ENCODE measurements at regions not wholly inside any gene's neighbourhood (a gene's known extent, or its start where the extent isn't known, plus 50 kb on each side); places are given as distances from the start of the nearest gene placed in this dataset.

DNA sequence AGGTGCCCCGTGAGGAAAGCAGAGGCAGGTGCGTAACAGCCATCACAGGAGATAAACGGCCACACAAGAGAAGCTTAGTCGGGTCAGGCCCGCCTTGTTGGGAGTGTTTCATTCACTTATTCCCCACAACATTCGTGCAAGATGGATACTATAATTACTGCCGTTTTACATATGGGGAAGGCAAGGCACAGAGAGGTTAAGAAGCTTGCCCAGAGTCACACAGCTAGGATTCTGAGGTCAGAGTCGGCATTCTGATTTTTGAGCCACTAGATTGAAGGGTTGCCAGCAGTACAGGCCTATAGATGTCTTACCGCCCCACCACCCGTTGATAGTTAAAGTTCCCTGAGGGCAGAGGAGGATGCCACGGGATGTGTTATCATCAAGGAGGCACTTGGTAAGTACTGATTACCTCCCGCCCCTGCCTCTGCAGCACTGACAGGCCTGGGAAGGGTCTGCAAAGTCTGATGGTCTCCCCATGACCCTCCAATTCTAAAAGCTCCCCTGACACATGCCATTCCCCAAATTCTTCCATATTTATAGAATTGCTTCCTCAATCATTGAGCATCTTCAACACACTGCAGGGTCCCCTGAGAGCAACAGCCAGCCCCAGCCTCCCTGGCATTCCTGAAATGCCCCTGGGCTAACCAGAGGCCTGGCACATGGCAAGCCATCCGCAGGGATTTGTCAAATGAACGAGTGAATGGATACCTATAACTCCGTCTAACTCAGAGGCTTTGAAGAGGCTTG is 74.7 kb upstream of the CLDN14 start:
- no peak for DNase-seq (ENCODE audit: low read depth)

DNA sequence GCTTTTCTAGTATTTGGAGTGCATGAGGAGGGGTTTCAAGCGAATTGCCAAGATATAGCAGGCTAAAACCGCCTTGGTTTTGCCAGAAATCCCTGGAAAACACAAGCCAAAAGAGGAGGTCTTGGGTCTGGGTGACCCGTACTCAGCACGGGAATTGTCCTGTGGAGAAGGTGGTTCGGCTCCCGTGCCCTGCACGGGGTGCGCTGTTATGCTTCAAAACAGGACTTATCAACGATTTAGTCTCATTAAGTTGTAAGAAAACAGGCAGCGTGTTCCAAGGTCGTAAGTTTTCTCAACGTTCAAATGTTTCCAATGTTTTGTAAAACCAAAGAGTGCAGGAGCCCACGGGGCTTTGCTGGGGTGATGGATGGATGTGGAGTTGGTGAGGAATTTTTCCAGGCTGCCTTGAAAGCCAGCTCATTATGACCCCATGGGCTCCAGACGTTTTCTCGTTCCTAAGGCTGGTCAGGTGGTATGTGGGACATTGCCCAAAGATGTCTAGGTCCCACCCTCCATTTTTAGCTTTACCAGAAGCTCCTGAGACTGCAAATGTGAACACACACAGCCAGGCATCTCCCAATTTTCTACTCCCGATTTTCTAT is 75.4 kb upstream of the CLDN14 start:
- DNase-seq (ENCODE audit: low read depth) = no peak

DNA sequence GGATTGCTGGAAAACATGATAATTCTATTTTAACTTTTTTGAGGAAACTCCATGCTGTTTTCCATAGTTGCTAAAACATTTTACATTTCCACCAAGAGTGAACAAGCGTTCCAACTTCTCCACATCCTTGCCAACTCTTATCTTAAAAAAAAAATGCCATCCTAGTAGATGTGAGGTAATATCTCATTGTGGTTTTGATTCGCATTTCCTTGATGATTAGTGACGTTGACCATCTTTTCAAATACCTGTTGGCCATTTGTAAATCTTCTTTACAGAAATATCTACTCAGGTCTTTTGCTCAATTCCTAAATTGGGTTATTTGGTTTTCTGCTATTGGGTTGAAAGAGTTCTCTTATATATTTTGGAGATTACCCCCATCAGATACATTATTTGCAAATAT is 77.4 kb upstream of the CLDN14 start:
- DNase-seq (ENCODE audit: low read depth) = no peak

DNA sequence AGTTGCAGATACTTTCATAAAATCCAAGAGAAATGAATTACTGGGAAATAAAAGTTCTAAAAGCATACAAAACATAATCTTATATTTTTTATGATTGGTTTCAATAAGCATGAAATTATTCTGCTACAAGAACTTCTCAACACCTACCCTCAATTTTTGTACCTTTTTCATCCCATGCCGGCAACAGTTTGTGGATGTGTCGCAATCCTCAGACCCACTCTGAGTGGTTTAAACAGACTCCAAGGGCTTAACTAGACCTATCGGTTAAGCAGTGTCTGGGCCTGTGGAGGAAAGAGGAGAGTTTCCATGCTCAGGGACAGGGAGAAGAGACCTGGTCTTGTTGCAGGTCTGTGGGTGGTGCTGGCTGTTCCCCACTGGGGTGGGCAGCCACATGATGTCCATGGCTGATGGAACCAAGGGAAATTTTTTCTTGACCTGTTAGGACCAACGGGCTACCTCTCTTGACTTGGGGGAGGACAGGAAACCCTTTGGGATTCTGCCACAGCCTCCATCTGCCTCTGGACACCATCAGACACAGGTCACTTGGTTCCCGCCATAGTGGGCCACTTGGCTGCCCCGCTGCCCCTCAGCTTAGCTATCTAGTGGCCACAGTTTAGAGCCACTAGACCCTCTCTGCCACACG is 81.1 kb upstream of the CLDN14 start:
- no peak for DNase-seq (ENCODE audit: low read depth)

DNA sequence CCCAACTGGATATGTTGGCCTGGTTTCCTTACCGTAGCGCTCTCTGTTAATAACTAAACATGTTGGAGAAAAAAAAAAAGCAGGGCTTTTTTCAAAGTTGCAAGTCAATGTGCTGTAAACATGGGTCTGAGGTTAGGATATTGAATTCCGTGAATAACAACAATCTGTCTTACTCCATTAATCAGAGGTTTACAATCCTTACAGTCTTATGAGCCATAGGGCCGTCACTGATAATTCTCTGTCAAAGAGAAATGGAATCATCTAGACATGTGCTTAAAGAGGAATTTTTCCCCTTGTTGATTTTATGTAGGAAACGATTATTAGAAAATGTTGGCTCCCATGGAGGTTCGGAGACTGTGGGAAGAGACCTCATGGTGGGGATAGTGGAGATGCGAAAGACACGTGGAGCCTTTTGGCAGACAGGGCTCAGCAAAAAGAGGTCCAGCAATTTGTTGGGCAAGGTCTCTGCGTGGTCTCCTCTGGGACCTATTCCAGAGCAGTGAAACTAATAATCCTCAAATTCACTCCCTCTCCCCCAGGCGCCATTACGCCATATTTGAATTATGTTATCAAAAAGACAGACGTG is 83.5 kb upstream of the CLDN14 start:
- no peak for DNase-seq (ENCODE audit: low read depth)

DNA sequence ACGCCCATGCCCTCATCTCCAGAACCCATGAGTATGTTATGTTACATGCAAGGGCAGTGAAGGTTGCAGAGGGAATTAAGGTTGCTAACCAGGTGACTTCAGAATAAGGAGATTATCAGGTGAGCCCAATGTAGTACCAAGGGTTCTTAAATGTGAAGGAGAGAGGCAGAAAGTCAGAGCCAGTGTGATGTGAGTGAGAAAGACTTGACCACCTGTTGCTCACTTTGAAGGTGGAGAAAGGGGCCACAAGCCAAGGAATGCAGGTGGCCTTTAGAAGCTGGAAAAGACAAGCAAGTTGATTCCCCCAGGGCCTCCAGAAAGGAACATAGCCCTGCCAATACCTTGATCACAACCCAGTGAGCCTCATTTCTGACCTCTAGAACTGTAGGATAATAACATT is 84.7 kb upstream of the CLDN14 start:
- no peak for DNase-seq (ENCODE audit: low read depth)

DNA sequence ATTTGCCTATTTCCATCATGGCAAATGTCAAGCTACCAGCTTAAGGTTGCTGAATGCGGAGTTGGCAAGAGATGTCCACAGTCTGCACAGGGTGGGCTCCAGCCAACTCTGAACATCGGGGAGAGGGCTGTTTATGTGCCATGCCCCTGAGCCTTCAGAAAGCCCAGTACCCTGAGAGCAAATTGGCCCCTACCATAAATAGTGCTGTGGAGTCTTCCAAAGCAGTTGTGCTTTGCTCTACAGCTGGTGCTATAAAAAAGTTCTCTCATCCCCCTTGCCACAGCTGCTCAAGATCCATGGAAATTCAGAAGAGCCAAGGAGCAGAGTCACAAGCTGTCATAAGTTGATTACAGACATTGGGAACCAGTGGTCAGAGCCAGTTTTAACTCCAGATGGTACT is 85.6 kb upstream of the CLDN14 start:
- no peak for DNase-seq (ENCODE audit: low read depth)

DNA sequence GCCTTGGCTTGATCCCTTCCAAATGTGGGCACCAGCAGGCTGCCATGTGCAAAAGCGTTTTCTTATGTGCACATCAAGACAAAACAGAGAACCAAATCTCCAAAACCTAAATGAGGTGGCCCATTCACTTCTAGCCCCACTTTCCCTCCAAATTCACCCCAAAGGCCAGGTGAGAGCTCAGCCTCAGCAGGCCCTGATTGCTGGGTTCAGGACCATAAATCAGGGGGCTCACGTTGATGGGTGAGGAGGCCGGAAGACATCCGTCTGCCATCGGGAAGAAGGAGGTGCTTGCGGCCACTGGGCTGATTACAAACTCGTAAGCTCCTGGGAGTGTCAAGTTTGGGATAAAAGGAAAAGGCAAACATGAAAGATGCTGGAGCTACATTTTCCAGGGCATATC is 86.7 kb upstream of the CLDN14 start:
- no peak for DNase-seq (ENCODE audit: low read depth)

DNA sequence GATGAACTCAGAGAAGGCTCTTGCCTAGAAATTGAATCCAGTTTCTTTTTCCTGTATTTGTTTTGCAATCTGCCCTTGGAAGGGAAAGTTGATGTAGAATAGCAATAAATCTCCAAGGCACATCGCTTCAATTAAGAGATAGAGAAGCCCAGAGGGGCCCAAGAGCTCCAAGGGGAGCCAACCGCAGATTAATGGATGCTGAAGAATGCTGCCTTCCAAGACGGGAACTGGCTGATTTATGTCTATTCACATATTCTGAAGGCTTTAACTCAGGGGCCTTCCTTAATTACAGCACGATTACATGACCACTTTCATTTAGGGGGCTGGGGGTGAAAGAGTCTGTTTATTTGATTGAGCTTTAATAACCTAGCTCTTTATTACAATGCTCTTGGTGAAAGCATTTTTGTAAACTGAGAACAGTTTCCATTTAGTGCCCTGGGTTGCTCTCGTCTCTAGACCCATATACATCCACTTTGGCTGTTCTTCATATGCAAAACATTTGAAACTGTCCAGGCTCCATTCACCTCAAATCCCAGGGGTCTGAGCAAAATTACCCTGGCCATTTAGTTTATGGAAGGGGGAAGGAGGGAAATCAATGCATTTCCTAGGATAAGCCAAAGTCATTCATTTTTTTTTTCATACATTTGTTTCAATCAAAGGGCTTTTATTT is 87.4 kb upstream of the CLDN14 start:
- no peak for DNase-seq (ENCODE audit: low read depth)

DNA sequence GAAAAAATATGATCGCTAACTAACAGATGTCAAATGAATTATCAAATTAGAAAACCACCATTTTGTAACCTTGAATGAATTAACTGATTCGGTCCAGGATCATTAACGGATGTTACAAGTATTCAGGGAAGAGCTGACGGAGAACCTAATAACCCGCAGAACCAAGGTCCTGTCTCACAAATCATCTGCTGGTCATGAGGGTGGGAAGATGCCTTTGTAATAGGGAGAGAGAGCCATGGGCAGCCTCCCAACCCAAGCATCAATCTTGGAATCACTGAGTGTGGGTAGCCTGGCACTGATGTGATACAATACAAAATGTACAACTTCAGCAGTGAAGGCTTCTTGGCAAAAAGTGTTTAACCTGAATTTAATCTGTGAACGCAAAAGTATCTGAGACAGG is 89.6 kb upstream of the CLDN14 start:
- DNase-seq (ENCODE audit: low read depth) = no peak

DNA sequence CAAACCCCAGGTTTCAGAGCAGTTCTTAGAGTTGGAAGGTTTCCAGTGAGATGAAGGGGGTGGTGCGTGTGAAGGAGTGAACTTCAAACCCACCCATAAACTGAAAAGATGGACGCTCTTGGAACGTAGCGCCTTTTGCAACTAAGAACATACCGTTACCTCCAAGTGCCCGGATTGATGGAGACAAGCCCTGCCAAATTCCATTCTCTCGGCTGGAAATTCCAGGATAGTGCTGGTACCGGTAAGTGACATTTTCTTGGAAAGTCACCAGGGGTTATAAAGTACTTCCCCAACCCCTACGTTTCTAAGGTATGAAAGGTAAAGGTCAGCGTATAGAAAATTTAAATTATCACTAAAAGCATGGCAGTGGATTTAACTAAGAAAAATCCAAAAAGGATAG is 91.6 kb upstream of the CLDN14 start:
- DNase-seq (ENCODE audit: low read depth) = no peak

DNA sequence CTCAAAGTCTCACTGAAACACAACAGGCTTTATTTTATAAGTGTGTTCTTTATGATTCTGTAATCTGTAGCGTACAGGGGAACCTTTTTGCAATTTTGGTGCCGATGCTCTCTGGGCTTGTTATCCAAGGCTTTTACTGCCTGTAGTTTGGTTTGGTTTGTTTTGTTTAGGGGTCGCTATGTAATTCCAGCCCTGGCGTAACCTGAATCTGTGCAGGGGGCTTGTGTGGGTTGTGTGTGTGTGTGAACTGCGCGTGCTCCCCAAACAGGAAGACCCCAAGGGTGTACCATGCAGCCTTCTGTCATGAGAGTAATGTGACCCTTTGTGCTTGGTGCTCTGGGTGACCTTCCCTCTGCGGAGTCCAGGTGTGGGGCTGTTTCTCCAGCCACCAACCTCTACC is 92.1 kb upstream of the CLDN14 start:
- DNase-seq (ENCODE audit: low read depth) = no peak

DNA sequence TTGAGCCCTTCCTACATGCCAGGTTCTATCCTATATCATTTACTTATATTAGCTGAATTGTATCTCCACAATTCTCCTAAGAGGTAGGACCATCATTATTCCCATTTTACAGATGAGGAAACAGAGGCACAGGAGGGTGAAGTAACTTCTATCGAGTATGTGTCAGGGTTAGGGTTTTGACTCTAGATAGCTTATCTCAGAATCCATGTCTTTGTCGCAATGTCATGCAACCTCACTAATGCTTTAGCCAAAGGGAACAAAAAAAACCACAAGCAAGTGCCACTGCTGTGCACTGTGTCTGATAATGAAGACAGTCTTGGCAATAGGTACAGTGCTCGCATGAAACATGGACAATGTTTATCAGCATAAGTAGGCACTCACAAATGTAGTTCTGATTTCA is 95.4 kb upstream of the CLDN14 start:
- no peak for DNase-seq (ENCODE audit: low read depth)

DNA sequence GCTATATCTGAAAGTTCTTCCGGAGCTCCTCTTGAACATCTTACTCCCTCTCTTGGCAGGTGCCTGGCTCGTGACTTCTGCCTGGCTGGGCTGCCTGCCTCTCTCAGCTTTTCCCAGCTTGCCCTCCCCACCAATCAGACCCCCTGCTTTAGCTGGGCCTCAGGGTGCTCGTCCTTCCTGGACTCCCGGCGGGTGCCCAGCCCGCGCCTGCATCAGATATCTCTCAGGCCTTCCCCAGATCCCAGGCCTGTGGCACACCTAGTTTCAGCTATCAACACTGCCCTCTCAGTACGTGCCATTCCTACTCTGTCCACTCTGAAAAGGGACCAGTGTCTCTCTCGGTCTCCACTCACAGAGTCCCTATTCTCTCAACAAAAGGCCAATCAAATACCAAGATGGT is 96.5 kb upstream of the CLDN14 start:
- no peak for DNase-seq (ENCODE audit: low read depth)

DNA sequence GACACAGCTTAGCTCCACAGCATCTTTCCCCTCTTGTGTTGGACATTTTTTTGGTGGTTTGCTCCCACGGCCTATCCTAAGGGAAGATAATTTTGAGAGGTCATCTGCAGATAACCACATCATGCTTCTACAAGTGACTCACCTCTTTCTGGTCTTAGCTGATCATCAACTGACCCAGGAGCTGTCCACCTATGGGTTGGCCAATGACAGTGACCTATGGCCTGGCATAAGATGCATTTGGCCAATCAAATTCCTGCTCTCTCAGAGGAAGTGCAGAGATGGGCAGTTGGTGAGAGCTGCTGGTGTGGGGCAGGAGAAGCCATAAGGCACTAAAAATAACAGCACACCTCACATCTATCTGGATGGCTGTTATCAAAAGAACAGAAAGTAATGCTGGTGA is 100.0 kb upstream of the CLDN14 start:
- DNase-seq (ENCODE audit: low read depth) = no peak

DNA sequence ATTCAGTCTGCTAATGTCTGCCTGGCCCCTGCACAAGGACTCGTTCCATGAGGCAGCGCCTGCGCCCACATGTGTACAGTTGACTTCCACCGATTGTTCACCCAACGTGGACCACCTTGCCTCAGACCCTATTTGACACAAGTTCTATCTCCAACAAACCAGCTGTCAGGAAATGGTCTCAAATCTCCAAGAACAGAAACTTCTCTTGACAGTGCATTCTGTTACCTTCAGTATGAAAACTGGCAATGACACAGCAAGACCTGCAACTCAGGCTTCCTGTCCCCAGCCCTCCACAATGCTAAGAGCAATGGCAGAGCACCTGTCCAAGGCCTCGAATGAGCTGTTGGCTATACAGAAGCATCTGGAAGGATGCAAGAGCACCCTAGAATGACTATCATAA is 102.3 kb upstream of the CLDN14 start:
- DNase-seq (ENCODE audit: low read depth) = no peak

DNA sequence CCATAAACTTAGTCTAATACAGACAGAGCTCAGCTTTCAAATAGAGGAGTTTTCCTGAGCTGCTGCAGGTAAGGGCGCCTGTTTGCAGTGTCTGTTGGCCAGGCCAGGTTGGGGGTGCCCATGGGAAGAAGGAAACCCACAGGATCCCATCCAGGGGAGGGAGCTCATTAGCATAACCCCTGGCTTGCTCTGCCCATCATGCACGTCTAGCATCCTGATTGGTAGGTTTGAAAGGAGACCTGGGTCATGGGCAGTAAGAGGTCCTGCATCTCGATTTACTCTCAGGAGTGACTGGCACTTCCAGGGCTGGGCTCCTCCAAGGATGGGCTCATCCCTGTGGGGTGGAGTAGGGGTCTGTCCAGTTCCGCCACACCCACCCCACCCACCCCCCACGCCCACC is 103.7 kb upstream of the CLDN14 start:
- DNase-seq (ENCODE audit: low read depth) = no peak

DNA sequence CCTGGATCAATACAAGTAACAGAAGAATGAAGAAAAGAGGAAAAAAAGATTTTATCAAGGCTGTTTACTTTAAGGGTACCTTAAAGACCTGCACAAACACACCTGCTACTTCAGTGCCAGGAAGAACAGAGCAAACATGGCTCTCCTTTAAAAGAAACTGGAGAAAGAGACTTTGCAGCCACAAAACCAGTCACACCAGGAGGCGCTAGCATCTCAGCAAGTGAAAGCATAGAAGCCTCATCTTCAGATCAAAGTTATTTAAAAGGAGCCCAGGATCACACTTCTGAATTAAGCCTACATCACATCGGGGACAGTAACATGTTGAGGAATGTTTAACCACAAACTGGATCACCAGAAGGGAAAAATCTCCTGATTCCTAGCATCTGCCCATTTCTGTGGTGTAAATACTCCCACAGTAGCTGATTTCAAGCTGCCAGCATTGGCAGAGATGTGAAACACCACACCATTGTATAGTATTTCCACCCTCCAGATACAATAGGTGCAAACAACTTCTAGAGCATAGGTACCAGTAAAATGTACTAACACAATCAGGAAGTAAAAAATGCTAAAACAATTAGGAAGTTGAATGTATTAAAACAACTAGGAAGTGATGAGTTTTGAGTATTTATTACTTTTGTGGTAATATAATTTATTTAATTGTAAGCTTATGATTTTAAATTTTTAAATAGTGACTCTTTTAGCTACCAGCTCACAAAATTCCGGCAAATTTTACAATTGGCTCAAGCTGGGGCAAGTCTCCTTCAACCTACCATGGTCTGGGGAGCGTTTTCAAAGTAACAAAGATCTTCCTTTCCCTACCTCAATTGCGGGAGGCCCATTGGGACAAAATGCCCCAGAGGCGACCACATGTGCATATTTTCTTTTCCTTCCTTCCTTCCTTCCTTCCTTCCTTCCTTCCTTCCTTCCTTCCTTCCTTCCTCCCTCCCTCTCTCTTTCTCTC is 105.3 kb upstream of the CLDN14 start:
- no peak for DNase-seq (ENCODE audit: low read depth)

DNA sequence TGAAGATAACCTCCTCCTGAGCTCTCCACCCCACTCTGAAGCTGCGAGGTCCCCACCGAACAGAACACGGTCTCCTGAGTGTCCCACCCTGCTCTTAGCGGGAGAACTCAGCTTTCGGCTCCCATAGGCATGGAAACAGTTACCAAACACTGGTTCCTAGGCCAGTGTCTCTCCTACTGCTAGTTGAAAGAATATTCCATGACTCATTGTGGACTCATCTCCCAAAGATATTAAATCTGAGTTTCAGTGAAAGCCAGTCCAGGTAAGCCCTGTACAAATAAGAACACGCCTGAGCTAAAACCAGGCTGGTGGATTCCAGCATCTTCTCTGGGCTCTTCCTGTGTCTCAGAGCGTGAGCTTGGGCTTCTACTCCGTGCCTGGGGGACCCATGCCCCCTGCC is 107.5 kb upstream of the CLDN14 start:
- DNase-seq (ENCODE audit: low read depth) = no peak

DNA sequence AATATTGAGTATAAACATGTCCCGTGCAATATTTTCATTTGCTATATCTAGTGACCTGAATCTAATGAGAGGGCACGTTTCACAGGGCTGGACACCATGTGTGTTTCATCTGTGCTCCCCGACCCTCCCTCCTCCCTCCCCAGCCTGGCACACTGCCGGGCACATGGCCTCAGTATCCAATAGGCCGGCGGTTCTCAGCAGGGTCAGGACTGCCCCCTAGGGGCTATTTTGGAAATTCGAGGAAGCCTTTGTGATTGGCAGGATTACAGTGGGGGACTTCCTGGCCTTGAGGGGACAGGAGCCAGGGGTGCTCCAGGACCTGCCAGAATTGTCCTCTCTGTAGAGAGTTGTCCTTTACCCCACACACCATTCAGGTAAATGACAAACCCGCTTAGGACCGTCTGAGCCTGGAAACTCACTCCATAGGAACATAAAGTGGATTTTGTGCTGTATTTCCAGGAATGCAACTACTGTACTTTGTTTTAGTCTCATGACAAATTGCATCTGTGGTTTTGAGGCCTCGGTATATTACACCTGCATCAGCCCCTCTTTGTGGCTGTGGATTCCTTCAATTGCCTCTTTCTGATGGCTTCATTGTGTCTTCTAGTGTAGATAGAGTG is 109.5 kb upstream of the SIM2 start:
- DNase-seq (ENCODE audit: low read depth) = no peak

DNA sequence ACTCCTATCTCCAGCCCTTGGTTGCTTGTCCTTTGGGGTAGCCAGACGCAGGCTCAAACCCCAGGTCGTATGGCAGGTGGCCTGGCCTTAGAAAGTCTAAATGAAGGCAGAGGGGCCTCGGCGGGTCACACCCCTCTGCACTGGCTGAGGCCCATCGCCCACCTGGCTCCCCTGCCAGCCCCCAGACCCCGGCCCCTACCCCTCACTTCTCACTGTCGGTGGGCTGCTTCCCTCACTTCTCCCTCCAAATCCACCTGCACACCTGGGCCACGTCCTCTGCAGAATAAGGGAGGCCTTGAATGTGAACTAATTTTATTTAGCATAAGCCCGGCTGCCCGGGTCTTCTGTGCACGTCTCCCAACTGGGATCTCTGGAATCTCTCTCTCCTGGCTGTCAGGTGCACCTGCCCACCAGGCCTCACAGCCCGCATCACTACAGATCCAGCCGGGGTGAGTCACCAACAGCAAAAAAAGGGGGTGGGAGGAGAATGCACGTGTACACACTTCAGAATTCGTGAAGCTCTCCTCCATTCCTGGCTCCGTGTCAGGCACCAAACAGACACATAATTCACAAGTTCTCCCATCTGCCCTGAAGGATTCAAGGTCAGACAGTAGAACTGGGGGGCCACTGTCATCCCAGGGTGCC is 107.5 kb upstream of the SIM2 start:
- no peak for DNase-seq (ENCODE audit: low read depth)

All from HS-27A (cell line).